Glomerular visceral epithelial cell (primary cell): ENCODE measurements at regions not wholly inside any gene's neighbourhood (a gene's known extent, or its start where the extent isn't known, plus 50 kb on each side); places are given as distances from the start of the nearest gene placed in this dataset.

Experiments used
- DNase-seq: peaks from one replicate; pipeline ENCODE4 v3.0.0-alpha.2; 2016; ENCODE audit errors: extremely low spot score

GRCh38 chr1:55338448-55338820 lies 123.3 kb upstream of the USP24 start:
- no peak for DNase-seq

DNA sequence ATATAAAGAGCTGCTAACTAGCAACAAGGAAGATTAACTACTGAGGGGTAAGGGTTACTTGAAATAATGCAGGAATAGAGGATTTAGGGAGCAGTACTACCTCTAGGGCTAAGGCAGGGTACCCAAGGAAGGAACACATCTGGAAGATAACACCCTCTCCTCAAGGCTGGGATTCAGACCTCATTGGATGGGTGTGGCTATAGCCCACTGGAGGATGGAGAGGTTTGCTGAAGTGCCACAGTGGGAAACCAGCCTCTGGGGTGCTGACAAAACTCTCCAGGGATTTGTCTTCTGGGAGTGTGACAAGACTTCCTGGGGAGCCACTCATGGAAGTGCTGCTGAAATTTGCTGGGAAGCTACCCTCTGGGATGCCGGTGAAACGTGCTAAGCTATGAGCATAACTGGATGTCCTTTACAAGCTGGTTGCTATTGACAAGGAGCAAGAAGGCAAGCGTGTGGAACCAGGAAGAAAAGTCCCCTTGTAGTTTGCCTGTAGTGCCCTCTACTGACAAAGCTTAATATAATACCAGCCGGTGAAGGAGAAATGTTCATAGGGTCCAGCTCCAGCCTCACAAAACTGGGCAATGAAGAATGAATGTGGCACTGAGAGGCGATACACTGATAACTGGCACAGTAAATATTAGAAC lies 122.8 kb upstream of the USP24 start:
- peak; percentile 61 for DNase-seq

- DNase-seq, result no peak
Observed at GRCh38 chr1:55334797-55335196, 119.6 kb upstream of the USP24 start.

DNA sequence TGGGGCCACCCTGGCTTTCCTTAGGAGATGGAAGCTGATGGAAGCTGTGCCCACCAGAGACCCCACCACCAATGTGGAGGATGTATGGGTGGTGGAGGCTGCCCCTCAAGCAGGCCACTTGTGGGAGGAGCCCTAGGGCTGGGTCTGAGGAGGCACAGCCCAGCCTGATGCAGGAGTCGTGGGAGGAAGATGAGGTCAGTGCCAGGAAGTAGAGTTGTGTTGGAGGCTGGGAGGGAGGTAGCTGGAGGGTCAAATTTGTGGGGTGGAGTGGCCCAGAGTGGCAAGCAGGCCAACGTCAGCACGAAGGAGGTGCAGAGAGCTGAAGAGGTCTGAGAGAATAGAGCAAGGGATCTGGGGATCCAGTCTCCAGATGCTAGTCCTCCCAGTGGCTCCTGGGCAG lies 119.0 kb upstream of the USP24 start:
- no peak for DNase-seq

DNA sequence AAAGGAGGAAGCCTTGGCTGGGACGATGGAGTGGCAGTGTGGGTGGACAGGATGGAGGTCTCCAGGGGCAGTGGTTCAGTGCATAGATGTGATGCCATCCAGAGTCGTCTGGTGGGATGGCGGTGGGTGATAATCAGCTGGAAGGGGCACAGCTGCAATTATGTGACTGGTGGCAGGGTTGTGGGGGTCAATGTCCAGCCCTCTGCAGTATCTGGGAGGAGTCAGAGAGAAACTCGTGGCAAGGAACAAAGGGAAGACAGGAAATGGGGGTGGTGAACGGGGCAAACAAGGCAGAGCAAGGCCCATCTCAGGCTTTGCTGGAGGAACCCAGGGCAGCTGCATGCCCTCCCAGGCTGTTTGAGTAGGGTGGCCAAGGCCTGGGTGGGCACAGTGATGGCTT lies 118.3 kb upstream of the USP24 start:
- DNase-seq, result no peak

DNA sequence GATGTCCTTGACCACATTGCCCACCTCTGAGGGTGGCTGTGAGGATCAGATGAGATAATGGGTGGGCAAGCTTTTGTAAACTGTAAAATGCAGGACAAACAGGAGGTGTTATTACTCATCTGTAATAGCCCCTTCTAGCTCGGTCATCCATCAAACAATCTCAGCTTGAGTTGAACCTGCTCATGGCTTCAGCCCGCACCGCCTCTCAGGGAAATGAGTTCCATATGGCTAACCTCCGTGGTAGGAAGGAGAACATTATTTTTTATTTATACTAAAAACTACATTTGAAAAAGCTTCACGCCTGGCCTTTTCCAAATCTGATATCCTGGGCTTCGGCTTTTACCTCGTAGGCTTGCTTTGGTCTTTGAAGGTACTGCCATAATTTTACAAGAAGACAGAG lies 116.2 kb upstream of the USP24 start:
- DNase-seq, result no peak

GRCh38 chr1:55329808-55330432 lies 114.8 kb upstream of the USP24 start:
- no peak for DNase-seq

DNA sequence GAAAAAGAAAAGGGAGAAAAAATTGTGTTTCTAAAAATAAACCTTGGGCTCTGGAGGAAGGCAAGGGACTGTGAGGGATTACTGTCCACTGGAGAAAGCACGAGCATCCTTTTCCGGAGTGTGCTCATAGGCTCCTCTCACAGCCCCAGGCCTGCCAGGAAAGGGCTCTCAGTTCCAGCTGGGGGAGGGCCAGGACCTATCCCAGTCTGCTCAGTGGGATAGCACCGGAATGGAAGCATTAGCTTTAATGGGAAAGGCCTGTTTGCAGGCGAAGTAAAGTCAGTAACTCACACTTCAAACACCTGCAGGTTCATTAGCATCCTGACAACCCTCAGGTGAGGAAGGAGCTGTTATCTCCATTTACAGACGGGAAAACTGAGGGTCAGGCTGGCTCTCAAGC lies 113.9 kb upstream of the USP24 start:
- DNase-seq, result no peak

DNA sequence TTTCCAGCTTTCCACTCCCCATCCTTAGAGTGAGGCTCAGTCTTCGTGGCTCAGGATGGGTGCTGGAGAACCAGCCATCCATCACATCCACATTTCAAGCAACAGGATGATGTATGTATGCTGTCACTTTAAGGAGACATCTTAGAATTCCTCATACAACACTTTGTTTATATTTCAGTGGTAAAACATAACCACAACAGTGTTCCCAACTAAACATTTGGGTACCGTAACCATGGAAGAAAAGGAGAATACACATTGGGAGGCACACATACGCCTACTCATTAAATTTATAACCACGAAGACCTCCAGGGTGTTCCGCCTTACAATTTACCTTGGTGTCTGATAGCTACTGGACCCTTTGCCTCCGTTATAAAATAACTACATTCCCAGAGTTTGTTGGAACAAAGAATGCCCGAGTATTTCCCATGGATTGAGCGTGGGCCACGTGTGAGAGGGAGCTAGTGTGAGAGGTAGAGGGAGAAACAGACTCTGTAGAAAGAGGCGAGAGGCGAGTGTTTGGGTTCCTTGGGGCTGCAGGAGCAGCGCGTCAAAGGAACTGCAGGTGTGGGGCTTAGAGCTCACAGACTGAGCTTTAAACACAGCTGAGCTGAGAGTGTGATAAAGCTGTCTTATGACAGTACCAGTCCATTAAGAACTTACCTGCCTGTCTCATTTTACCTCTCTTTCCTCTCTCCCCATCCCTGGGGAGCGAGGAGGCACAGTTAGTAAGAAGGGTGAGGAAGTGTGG lies 111.5 kb upstream of the USP24 start:
- DNase-seq, result no peak

GRCh38 chr1:55323760-55324159 lies 108.6 kb upstream of the USP24 start:
- no peak for DNase-seq

DNA sequence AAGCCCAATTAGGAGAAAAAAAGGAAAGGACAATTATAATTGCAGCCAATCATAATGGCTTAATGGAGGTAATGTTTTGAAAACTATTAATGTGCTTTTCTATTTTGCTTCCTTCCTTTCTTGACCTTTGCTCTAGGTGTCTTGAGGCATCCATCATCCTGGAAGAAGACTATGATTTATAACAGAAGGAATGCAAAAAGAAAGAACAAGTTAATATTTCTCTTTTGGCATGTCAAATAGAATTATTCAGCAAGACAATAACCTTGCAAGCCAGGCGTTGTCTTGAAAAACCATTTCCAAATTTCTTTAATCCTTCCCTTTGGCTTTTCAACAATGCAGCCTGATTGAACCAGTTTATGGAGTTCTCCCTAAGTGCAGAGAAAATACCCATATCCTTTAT lies 107.7 kb upstream of the USP24 start:
- no peak for DNase-seq

DNA sequence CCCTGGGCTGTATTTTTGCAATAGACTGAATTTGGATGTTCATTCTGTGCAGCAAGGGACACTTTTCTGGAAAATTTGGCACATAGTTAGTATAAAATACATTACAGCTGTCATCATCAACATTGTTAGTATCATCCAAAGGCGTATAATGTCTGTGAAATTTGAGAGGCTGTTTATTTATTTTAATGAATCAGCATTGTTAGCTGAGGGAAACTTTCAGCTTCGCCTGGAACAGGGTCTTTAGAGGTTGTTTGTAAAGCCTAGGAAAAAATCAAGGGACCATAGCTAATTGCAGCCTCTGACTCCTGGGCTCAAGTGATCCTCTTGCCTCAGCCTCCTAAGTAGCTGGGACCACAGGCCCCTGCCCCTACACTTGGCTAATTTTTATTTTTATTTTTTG lies 106.8 kb upstream of the USP24 start:
- no peak for DNase-seq

- DNase-seq, result no peak
Observed at GRCh38 chr1:55320891-55321290, 105.7 kb upstream of the USP24 start.

DNA sequence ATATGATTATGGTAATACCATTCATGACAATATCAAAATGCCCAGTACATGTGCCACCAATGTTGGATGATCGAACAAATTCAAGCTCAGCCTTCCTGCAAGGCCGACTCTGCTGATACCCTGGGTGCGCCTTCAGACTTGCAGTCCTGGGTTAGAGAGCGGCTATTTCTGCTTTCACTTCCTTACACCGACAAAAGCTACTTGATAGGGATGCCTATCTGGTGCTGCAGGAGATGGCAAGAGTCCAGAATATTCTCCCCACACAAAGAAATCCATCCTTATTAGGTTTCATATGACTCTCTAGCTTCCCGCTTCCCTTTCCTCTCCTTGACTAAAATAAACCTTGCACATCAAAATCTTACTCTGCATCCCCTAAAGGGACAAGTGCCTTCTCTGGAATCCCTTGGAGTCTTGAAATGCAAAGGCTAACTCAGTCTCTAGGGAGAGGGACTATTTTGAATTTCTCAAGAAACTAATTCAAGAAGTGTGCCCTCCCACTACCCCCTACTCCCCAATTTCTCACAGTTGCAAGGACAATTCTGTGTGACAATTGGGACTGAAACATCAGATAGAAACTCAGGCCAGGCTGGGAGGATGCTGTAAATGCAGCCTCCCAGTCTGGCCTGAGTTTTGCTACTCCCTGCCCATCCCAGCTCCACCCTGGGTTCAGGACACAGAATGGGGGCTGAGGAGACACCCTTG lies 103.1 kb upstream of the USP24 start:
- DNase-seq, result no peak

DNA sequence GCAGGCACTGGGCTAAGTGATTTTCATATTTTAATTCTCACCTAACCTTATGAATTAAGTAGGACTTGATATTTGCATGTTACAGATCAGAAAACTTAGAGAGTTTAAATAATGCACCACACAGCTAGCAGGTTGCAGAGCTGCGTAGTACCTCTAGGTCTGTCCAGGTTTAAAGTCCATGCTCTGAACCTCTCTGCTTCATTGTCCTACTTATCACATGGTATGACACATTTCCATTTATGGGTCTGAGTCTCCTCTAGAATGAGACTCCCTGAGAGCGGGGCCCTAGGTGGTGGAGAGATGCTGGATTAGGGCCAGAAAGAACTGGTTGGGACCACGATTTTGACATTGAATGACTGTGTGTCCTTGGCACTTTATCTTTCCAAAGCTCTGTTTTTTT lies 102.5 kb upstream of the USP24 start:
- no peak for DNase-seq

GRCh38 chr1:55316947-55317662 lies 101.9 kb upstream of the USP24 start:
- DNase-seq, result no peak

GRCh38 chr1:55316502-55316901 lies 101.3 kb upstream of the USP24 start:
- DNase-seq, result no peak

DNA sequence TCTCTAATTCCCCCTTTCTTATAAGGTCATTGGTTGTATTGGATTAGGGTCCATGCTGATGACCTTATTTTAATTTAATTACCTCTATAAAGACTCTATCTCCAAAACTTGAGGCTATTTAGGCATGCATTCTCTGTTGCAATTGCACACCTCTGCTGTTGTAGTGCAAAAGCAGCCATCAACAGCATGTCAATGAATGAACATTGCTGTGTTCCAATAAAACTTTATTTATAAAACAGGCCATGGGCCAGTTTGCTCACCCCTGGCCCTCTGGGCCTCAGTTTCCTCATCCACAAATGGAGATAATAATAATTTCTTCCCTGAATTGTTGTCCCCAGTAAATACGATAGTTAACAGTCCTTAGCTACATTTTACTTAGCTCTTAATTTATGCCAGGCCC lies 100.4 kb upstream of the USP24 start:
- no peak for DNase-seq

DNA sequence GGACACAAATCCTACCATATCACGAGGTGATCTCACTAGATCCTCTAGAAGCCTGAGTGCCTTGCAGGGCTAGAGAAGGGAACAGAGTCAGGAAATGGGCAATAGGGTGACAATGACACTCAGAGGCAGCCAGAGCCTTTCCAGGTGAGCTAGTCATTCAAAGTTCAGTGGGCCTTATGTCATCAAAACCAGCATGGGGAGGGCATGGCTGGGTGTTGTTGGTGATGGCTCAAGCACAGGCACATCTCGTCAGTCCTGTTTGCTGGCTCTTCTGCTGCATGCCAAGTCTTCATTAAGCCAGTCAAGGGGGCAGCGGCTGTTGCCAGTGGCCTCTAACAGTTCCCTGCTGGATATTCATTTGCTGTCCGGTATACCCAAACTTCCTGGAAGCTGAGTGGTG lies 99.6 kb upstream of the USP24 start:
- DNase-seq, result no peak

DNA sequence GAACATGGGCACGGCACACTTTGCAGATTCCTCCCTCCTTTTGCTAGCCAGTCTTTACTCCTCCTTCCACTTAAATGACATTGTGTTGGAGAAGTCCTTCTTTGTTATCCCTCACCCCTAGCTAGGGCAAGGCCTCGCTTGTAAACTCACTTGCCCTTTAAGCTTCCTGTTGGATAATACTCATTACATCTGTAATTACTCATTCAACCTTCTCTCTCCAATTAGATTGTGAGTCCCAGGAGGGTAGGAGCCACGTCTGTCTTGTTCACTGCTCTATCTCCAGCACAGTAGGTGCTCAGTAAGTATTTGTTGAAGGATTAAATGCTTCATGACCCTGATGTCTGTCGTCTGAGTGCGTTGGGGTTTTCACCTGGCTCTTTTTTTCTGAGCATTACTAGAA lies 98.7 kb upstream of the USP24 start:
- no peak for DNase-seq

- no peak for DNase-seq
Observed at GRCh38 chr1:55311979-55312378, 96.8 kb upstream of the USP24 start.

DNA sequence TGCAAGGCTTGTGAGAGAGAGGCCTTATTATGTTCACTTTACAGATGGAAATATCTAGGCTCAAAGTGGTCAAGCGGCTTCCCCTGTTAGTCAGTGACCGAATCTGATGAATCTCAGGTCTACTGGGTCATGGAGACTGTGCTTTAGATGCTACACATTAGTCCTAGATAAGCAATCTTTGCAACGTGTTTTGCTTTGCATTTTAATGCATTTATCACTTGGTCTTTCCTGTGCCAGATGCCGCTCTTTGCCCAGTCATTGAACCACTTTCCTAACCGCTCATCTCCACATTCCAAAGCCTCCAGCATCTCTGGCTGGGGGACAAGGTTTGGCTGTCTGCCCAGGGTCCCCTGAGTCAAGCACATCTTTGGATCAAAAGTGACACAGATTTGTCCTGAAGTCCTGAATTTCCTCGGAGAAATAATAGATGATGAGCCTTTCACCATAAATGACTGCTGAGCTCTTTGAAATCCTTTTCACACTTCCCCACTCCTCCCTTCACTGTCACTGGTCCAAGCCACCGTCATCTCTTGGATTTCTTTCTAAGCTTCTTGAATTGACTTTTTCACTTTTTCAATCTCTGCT lies 96.0 kb upstream of the USP24 start:
- DNase-seq, result peak; percentile 68
